ENCODE measurements at regions not wholly inside any gene's neighbourhood (a gene's known extent, or its start where the extent isn't known, plus 50 kb on each side); places are given as distances from the start of the nearest gene placed in this dataset.

DNA sequence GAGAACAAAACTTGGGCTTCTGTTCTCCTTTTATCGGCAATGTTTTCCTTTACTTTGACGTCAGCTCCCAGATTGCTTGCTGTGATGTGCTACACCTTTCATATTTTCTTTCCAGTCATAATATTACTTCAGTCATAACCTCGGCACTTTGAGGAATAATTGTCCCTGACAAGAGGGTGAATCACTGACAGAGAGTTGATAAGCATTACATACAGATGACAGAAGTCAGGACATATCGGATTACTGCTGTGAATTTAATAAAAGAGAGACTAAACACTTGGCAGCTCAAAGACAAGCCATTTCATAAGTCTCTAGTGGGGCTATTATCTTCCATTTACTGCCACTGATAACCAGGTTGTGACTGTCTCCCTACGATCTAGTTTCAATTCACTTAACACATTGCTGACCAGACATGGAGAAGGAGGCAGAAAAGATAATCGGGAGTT lies 362.1 kb upstream of the ARRDC4 start:
- Histone ChIP-seq H3K36me3 (replicated peaks; ENCODE audit: control insufficient read depth, insufficient read depth, low read length) (no peaks in the 10 kb centered on the region), H3K27me3 (ENCODE audit: control insufficient read depth, insufficient read depth, low read length) (no peaks in the 10 kb centered on the region), H3K4me3 (ENCODE audit: insufficient read depth, low read depth, low read length) (no peak overlapping the region)
- DNase-seq, result no peak

DNA sequence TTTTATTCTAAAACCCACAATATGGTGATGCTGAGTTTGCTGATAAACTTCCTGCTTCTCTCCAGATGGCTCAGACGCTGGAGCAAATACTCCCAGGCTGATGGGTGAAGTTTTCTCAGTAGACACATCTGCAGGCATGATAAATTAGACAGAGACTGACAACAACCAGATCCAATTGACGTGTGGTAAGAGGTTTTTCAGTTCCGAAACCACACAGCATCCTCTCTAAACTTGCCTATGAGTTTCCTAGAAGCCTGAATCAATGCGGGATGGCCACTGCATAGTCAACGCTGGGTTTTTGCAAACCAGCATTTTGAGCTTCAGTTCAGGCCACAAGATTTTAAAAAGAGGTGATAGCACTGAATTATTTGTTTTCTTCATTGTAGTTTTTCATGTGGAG lies 360.3 kb upstream of the ARRDC4 start:
- H3K27me3 ChIP-seq (ENCODE audit: control insufficient read depth, insufficient read depth, low read length), result no peaks in the 10 kb centered on the region
- DNase-seq, result no peak
- no peaks in the 10 kb centered on the region for H3K36me3 ChIP-seq (replicated peaks; ENCODE audit: control insufficient read depth, insufficient read depth, low read length)
- no peak overlapping the region for H3K4me3 ChIP-seq (ENCODE audit: insufficient read depth, low read depth, low read length)

DNA sequence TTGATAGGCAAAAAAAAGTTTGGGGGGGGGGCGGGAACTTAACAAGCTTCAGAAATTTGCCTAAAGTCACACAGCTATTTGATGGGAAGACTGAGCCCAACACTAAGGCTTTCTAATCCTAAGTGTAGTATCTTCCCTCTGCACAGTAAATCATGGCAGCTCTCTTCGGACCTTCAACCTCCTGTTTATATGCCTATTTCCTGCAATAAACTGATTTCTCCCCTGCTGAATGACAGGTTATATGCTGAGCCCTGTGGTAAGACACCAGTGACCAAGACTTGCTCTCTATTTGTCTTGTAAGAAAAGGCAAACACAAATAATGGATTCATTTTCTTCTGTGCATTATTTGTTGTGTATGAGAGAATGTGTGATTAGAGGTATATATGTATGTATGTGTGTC lies 355.8 kb upstream of the ARRDC4 start:
- Histone ChIP-seq H3K4me3 (ENCODE audit: insufficient read depth, low read depth, low read length) (no peak overlapping the region), H3K36me3 (replicated peaks; ENCODE audit: control insufficient read depth, insufficient read depth, low read length) (no peaks in the 10 kb centered on the region), H3K27me3 (ENCODE audit: control insufficient read depth, insufficient read depth, low read length) (no peaks in the 10 kb centered on the region)
- DNase-seq, result no peak

DNA sequence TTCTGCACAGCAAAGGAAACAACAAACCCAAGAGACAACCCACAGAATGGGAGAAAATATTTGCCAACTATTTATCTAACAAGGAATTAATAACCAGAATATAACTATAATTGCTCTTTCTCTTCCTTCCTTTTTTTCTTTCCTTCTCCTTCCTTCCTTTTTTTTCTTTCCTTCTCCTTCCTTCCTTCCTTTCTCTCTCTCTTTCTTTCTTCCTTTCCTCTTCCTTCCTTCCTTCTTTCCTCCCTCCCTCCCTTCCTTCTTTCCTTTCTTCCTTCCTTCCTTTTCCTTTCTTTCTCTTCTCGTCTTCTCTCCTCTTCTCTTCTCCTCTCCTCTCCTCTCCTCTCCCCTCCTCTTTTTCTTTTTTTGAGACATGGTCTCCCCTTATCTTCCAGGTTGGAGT lies 345.4 kb upstream of the ARRDC4 start:
- Histone ChIP-seq H3K27me3 (ENCODE audit: control insufficient read depth, insufficient read depth, low read length) (no peaks in the 10 kb centered on the region), H3K4me3 (ENCODE audit: insufficient read depth, low read depth, low read length) (no peak overlapping the region), H3K36me3 (replicated peaks; ENCODE audit: control insufficient read depth, insufficient read depth, low read length) (no peaks in the 10 kb centered on the region)
- no peak for DNase-seq

DNA sequence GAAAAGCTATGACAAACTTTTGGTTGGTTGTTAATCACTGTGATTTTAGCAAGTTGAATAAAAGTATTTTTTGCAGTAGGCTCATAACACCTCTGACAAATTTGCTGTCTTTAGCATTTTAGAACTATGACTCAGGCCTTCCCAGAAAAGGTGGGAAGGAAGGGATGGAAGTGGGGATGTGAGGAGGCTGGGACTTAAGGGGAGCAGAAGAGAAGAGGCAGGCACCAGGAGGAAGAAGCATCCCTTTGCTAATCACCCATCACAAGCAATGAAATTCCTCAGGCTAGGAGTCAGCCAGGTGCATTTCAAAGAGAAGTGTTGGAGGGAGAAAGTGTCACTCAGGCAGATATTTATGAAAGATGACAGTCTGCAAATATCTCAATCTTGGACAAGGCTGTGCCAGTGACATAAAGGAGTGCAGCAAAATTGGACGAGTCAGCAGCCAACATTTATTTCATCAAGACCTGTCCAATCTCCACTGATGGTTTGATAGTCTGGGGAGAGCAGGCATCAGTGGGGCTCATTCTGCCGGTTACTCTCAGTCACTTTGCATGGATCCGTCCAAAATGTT lies 337.3 kb upstream of the ARRDC4 start:
- H3K27me3 ChIP-seq (ENCODE audit: control insufficient read depth, insufficient read depth, low read length), result no peaks in the 10 kb centered on the region
- no peak overlapping the region for H3K4me3 ChIP-seq (ENCODE audit: insufficient read depth, low read depth, low read length)
- DNase-seq, result no peak
- H3K36me3 ChIP-seq (replicated peaks; ENCODE audit: control insufficient read depth, insufficient read depth, low read length), result no peaks in the 10 kb centered on the region

DNA sequence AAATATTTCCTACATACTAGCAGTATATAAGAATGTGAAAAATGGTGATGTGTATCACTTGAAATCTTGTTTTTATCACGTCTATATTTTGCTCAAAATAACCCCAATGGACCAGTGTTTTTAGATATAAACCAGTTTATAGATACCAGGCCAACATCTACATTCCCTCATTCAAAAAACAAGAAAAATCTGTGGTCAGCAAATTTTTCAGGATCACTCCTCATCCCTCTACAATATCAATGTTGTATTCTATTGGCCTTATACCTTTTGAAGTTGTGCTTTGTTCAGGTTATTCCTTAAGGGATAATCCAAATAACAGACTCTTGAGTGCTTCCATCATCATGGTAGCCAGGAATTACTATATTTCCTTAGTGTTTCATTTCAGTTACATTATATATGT lies 332.9 kb upstream of the ARRDC4 start:
- Histone ChIP-seq H3K36me3 (replicated peaks; ENCODE audit: control insufficient read depth, insufficient read depth, low read length) (no peaks in the 10 kb centered on the region), H3K27me3 (ENCODE audit: control insufficient read depth, insufficient read depth, low read length) (no peaks in the 10 kb centered on the region), H3K4me3 (ENCODE audit: insufficient read depth, low read depth, low read length) (no peak overlapping the region)
- no peak for DNase-seq

DNA sequence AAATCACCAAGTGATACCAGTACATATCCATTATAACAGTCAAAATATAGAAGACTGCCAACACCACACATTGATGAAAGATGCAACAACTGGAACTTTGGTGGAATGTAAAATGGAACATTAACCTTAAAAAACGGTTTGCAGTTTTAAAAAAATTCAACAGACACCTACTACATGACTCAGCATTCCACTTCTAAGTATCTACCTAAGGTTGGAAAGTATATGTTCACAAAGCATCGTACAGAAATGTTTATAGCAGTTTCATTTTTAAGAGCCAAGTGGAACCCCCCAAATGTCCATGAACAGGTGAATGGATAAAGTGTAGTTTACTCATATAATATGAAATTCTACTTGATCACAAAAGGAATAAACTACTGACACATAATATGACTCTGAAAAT lies 314.7 kb upstream of the ARRDC4 start:
- no peak overlapping the region for H3K4me3 ChIP-seq (ENCODE audit: insufficient read depth, low read depth, low read length)
- no peaks in the 10 kb centered on the region for H3K36me3 ChIP-seq (replicated peaks; ENCODE audit: control insufficient read depth, insufficient read depth, low read length)
- H3K27me3 ChIP-seq (ENCODE audit: control insufficient read depth, insufficient read depth, low read length), result no peaks in the 10 kb centered on the region
- DNase-seq, result no peak

DNA sequence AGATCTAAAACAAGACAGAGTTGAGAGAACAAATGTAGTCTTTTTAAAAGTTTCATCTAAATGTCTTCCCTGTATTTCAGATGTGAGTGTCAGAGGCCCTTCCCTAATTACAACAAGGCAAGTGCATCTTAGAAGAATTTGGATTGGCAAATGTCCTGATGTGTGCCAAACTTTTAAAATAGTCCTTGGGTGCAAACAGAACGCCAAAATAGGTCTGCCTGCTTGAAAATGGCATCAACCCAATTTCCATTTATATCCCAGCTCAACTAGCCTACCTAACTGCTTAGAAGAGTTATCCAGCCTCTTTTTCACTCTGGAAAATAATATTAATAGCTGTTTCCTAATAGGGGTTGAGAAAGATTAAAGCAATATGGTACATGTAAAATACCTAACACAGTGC lies 311.8 kb upstream of the ARRDC4 start:
- no peak overlapping the region for H3K4me3 ChIP-seq (ENCODE audit: insufficient read depth, low read depth, low read length)
- H3K27me3 ChIP-seq (ENCODE audit: control insufficient read depth, insufficient read depth, low read length), result peaks cover 17% of the 10 kb centered on the region
- DNase-seq, result no peak
- no peaks in the 10 kb centered on the region for H3K36me3 ChIP-seq (replicated peaks; ENCODE audit: control insufficient read depth, insufficient read depth, low read length)

DNA sequence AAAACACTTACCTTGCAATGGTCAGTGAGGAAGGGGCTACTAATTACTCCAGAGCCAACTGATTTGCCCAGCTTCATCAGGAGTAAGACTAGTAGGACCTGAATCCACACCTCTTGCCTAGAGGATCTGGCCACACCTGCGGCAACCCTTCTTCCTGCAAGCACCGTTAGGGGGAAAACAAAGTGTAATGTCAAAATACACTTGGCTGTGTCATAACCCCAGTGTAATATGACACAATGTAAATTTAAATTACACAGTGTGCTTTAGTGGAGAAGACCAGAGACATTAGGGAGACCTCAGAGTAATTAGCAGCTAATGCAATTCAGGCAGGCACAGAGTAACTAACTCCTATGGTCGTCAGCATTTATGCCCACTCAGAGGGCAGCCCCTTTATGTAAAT lies 308.5 kb upstream of the ARRDC4 start:
- H3K4me3 ChIP-seq (ENCODE audit: insufficient read depth, low read depth, low read length), result no peak overlapping the region
- DNase-seq, result no peak
- no peaks in the 10 kb centered on the region for H3K36me3 ChIP-seq (replicated peaks; ENCODE audit: control insufficient read depth, insufficient read depth, low read length)
- peaks cover 19% of the 10 kb centered on the region for H3K27me3 ChIP-seq (ENCODE audit: control insufficient read depth, insufficient read depth, low read length)

DNA sequence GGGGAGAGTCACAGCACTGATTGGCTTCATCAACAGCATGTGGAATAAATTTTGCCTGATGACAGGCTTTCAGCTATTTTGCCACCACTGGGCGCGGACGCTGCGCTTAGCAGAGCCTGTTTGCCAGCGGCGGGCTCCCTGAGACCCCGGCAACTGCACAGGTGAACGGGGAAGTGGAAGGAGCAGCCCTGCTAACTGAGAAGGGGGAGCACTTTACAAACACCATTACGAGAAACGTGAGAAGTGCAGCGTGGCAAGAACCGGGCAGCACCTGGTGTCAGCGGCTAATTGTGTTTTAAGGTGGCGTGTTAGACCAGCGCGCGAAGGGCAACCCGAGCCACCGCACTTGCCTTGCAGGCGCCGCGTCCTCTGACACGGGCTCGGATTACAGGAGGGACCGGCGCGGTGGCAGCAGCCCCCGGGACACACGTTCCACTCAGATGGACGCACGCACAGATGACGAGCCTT lies 307.8 kb upstream of the ARRDC4 start:
- DNase-seq, result peak; percentile 38
- Histone ChIP-seq H3K36me3 (replicated peaks; ENCODE audit: control insufficient read depth, insufficient read depth, low read length) (no peaks in the 10 kb centered on the region), H3K27me3 (ENCODE audit: control insufficient read depth, insufficient read depth, low read length) (peaks cover 19% of the 10 kb centered on the region), H3K4me3 (ENCODE audit: insufficient read depth, low read depth, low read length) (peak overlapping the region; percentile 26; the same call in 1 of the 2 replicates)

DNA sequence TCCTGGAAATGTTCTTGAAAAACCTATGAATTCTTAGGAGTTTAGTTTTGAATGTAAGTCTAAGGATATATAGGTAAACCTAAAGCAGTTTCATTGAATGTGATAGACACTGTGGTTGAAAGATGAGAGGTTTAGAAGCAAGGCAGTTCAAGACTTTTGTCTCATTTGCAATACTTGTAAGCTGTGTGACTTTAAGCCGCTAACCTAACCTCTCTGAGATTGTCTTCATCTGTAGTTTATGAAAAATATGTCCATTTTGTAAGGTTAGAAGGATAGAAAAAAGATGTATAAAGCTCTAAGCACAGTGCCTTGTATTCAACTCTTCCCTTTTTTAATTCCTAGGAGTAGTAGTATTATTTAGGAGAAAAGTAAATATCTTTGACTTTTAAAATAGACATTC lies 306.6 kb upstream of the ARRDC4 start:
- H3K27me3 ChIP-seq (ENCODE audit: control insufficient read depth, insufficient read depth, low read length), result peaks cover 19% of the 10 kb centered on the region
- DNase-seq, result no peak
- no peaks in the 10 kb centered on the region for H3K36me3 ChIP-seq (replicated peaks; ENCODE audit: control insufficient read depth, insufficient read depth, low read length)
- H3K4me3 ChIP-seq (ENCODE audit: insufficient read depth, low read depth, low read length), result no peak overlapping the region

DNA sequence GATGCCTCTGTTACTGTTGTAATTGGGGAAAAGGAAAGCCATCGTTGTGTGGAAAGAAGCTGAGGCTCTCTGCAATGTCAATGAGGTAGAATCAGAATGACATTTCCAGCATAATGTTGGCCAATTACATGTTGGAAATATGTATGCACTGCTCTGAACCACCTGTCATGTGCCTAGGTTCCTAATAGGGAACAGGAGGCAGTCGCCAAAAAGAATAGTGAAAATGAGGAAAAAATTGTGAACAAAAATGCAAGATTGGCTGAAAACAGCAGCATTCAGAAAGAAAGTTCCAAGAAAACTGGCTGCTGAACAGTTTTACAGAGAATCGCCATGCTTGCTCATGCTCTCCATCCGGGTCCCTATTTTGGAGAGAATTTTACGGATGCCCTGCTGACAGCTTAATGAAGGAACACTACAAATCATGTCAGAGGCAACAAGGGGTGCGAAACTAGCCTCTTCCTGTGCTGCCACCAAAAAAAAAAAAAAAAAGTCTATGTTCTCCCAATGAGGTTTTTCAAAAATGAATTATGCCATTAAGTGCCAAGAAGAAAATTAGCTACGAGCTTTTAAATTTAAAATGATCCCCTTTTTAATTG lies 305.9 kb upstream of the ARRDC4 start:
- DNase-seq, result no peak
- Histone ChIP-seq H3K4me3 (ENCODE audit: insufficient read depth, low read depth, low read length) (no peak overlapping the region), H3K36me3 (replicated peaks; ENCODE audit: control insufficient read depth, insufficient read depth, low read length) (no peaks in the 10 kb centered on the region), H3K27me3 (ENCODE audit: control insufficient read depth, insufficient read depth, low read length) (peaks cover 19% of the 10 kb centered on the region)

DNA sequence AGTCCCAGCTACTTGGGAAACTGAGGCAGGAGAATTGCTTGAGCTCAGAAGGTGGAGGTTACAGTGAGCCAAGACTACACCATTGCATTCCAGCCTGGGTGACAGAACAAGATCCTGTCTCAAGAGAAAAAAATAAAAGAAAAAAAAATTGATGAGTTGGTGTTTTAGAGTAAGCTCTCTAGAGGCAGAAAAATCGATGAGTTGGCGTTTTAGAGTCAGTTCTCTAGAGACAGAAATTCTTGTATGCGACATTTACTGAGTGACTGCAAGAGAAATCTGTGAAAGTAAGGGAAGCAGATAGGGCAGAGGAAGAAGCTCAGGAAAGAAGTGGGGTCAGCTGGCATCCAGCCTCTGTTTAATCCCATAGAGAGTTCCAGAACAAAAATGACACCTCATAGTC lies 298.7 kb upstream of the ARRDC4 start:
- no peaks in the 10 kb centered on the region for H3K36me3 ChIP-seq (replicated peaks; ENCODE audit: control insufficient read depth, insufficient read depth, low read length)
- H3K4me3 ChIP-seq (ENCODE audit: insufficient read depth, low read depth, low read length), result no peak overlapping the region
- H3K27me3 ChIP-seq (ENCODE audit: control insufficient read depth, insufficient read depth, low read length), result no peaks in the 10 kb centered on the region
- DNase-seq, result no peak

DNA sequence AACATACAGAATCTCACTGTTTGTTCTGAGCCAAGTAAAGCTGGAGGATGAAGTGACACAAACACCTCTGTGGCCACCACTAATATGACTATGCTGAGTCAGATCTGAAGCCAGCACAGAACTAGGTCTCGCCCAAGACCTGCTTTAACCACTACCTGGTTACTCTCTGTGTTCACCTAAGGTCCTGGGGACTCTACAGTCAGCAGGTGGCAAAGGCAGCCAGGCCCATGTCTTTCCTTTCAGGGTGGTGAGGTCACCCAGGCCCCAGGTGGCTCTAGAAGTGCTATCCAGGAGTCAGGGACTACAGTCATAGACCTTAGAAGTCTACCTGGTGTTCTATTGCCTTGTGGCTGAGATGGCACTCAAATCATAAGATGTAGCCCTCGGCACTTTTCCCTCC lies 287.9 kb upstream of the ARRDC4 start:
- no peak for DNase-seq
- no peaks in the 10 kb centered on the region for H3K27me3 ChIP-seq (ENCODE audit: control insufficient read depth, insufficient read depth, low read length)
- no peak overlapping the region for H3K4me3 ChIP-seq (ENCODE audit: insufficient read depth, low read depth, low read length)
- no peaks in the 10 kb centered on the region for H3K36me3 ChIP-seq (replicated peaks; ENCODE audit: control insufficient read depth, insufficient read depth, low read length)

DNA sequence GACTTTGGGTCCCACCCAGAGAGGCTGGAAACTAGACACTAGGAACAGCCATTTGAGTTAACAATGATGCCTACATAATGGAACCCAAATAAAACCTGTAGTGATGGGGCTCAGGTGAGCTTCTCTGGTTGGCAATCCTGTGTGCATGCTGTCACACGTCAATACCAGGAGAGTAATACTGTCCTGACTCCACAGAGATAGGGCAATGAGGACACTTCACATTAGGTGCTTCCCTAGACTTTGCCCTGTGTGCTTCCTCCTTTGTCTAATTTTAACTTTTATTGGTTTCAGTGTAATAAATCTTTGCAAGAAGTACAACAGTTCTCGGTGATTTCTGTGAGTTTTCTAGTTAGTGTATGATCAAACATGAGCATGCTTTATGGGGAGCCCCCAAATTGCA lies 281.8 kb upstream of the ARRDC4 start:
- no peak overlapping the region for H3K4me3 ChIP-seq (ENCODE audit: insufficient read depth, low read depth, low read length)
- no peaks in the 10 kb centered on the region for H3K36me3 ChIP-seq (replicated peaks; ENCODE audit: control insufficient read depth, insufficient read depth, low read length)
- no peak for DNase-seq
- H3K27me3 ChIP-seq (ENCODE audit: control insufficient read depth, insufficient read depth, low read length), result no peaks in the 10 kb centered on the region

Measured in H7 (cell line).